Spinal cord (tissue), 9 donors: ENCODE measurements at regions not wholly inside any gene's neighbourhood (a gene's known extent, or its start where the extent isn't known, plus 50 kb on each side); places are given as distances from the start of the nearest gene placed in this dataset.

Experiments used
- DNase-seq, 6 donors: peaks; one replicate each; pipeline versions ENCODE4 v3.0.0 to v3.0.0-alpha.2; 2013 to 2015; ENCODE audit warnings: low spot score in 6 of 6, low read depth in 4 of 6
- H3K27ac ChIP-seq: one replicate; pipeline ENCODE4 v1.5.1; 2013; ENCODE audit warnings: low read depth, low read length, control low read depth
- H3K27me3 ChIP-seq: one replicate; pipeline ENCODE4 v1.6.1; 2013; ENCODE audit warnings: low read length; ENCODE audit not compliant: control insufficient read depth, insufficient read depth
- H3K36me3 ChIP-seq: one replicate; pipeline ENCODE4 v1.6.1; 2013; ENCODE audit warnings: low read length; ENCODE audit not compliant: control insufficient read depth, insufficient read depth
- H3K4me1 ChIP-seq: one replicate; pipeline ENCODE4 v1.6.1; 2013; ENCODE audit warnings: low read length; ENCODE audit not compliant: control insufficient read depth, insufficient read depth
- H3K4me3 ChIP-seq: one replicate; pipeline ENCODE4 v1.5.1; 2013; ENCODE audit warnings: low read depth, low read length, control low read depth
- H3K9me3 ChIP-seq: one replicate; pipeline ENCODE4 v1.6.1; 2013; ENCODE audit warnings: low read length; ENCODE audit not compliant: control insufficient read depth, insufficient read depth
- WGBS: methylation state at CpG from one replicate; pipeline ENCODE4 v1.1.5; 2013; ENCODE audit warnings: missing lambda C conversion rate; ENCODE audit not compliant: insufficient coverage; 5-methylcytosine and 5-hydroxymethylcytosine counted together
- donor health status: healthy.

DNA sequence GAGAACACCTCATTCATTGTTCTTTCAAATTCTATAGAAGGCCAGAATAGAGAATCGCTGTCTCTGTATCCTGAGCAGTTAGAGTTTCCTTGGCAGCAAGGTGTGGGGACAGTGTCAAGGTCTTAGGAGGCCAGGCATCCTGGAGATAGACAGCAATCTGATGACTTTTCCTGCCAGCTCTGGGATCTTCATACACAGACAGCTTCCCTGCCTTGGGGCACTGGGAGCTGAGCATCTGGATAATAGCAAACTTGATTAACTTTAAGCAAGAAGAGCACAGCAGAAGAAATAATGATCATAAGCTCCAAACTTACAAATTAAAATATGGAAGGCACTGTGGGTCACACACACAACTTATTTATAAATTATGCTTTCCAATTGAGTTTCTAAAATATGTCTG lies 86.1 kb upstream of the STK32A start:
- no peaks in the 10 kb centered on the region for H3K36me3 ChIP-seq
- no CpG with 5 or more reads among the region's 1 CpG for WGBS

DNA sequence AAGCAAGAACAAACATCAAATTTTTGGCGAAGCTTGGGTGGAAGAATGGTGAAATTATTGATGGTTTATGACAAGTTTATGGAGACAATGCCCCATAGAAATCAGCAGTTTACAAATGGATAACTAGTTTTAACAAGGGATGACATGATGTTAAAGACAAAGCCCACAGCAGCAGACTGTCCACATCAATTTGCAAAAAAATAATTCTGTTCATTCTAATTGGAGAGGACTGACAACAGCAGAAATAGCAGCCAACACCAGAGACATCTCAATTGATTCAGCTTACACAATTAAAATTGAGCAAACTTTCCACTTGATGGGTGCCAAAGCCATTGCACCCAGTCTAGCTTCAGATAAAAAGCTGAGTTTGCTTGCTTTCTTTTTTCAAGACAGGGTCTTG lies 82.7 kb upstream of the STK32A start:
- no peak overlapping the region for H3K4me3 ChIP-seq
- H3K4me1 ChIP-seq, result no peaks in the 10 kb centered on the region
- H3K27me3 ChIP-seq, result no peaks in the 10 kb centered on the region
- WGBS, result no CpG with 5 or more reads among the region's 1 CpG
- H3K36me3 ChIP-seq, result no peaks in the 10 kb centered on the region
- no peaks in the 10 kb centered on the region for H3K9me3 ChIP-seq
- no peak overlapping the region for H3K27ac ChIP-seq
- no peak for DNase-seq

More for the DNA sequence above, 86.1 kb upstream of the STK32A start:
- Histone ChIP-seq H3K27ac (no peak overlapping the region), H3K4me3 (no peak overlapping the region), H3K4me1 (no peaks in the 10 kb centered on the region), H3K9me3 (no peaks in the 10 kb centered on the region), H3K27me3 (no peaks in the 10 kb centered on the region)
- peak in 1 of 6 donors; percentile 81 for DNase-seq

DNA sequence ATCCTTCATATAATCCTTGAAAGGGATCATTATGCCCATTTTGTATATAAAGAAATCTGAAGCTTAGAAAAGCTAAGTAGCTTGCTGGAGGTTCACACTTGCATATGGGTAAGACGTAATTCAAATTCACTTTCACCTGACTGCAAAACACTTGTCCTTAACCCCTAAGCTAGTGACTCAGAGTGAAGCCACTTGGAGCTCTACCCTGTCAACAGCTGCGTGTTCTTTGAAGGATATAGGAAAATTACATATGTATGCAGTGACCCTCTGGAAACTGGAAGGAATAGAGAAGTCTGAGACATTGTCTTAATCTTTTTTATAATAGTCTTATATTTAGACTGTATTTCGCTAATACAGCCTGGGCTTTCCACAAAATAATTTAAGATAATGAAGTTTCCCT lies 80.0 kb upstream of the STK32A start:
- H3K4me1 ChIP-seq, result no peaks in the 10 kb centered on the region
- no peak for DNase-seq
- no peaks in the 10 kb centered on the region for H3K9me3 ChIP-seq
- no CpG with 5 or more reads among the region's 3 CpGs for WGBS
- no peak overlapping the region for H3K4me3 ChIP-seq
- H3K27me3 ChIP-seq, result no peaks in the 10 kb centered on the region
- no peak overlapping the region for H3K27ac ChIP-seq
- H3K36me3 ChIP-seq, result no peaks in the 10 kb centered on the region

DNA sequence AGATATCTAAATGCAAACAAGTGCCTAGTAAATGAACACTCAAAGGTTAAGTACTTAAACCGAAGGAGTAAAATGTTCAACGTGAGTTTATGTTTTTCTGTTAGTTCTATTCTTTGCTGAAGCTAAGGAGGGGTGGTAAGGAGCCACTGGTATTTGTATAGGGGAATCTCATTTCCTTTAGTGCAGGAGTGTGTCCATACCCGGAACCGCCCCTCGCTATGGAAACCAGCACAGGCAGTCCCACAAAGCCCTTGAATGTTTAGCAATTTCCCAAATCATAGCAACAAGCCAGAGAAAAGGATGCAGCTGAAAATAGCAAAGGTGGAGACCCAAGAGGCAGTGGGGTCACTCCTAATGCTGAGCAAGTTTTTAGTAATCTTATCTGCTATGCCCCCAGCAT lies 78.8 kb upstream of the STK32A start:
- H3K36me3 ChIP-seq, result no peaks in the 10 kb centered on the region
- no peak overlapping the region for H3K27ac ChIP-seq
- H3K4me3 ChIP-seq, result no peak overlapping the region
- WGBS, result 27% methylated on average over 2 of the region's 5 CpGs
- H3K4me1 ChIP-seq, result no peaks in the 10 kb centered on the region
- H3K9me3 ChIP-seq, result no peaks in the 10 kb centered on the region
- DNase-seq, result peak in 1 of 6 donors; percentile 28
- no peaks in the 10 kb centered on the region for H3K27me3 ChIP-seq

DNA sequence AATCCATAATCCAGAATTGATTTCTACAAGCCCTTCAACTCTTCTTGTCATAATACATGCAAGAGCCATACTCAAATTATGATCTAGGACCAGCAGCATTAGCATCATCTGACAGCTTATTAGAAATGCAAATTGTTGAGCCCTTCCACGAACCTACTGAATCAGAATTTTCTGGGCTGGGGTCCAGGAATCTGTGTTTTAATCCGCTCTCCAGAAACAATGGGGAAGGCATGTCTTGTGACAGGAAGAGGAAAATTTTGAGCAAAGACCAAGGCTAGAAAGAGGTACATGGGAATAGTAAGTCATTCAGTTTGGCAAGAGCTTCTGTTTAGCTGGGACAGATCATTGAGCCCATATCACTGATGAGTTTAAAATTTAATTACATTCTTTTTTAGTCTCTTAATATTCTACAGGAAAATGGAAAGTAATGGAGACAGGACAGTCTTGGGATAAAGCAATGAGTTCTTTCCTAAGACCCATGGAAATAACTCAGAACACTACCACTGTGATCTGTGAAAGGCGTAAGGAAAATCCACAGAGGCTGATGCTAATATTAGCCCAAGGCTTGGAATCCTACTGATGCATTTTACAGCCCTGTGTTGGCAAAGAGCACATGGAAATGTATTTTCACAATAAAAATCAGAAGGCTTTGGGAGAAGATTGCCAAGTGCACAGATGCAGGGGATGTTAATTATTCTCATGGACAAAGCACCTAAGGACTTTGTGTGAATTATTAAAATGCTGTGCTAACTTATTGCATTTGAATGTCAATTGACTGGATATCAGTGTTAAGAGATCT lies 73.7 kb upstream of the STK32A start:
- Histone ChIP-seq H3K27ac (no peak overlapping the region), H3K4me3 (no peak overlapping the region), H3K36me3 (no peaks in the 10 kb centered on the region), H3K27me3 (no peaks in the 10 kb centered on the region), H3K4me1 (no peaks in the 10 kb centered on the region), H3K9me3 (no peaks in the 10 kb centered on the region)
- DNase-seq, result peak in 3 of 6 donors; percentile 25 to 90 (median 89)
- 18% methylated on average over 3 of the region's 3 CpGs for WGBS

DNA sequence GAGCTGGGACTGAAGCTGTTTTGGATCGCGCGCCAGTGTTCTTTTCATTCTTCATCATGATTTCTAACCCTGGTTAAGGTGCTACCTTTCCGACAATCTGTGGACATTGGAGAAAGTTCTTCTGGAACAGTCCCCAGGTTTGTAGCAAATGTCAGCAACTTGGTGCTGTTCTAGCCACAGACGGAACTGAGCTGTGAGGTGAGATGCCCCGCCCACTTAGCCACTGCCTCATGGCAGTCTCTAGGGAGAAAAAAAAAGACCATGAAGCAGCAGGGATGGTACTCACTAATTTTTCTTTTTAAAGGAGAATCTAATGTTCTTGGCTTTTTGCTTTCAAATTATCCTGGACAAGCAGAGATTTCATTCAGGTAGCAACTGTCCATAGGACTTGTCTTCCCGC lies 72.1 kb upstream of the STK32A start:
- WGBS, result 73% methylated on average over 2 of the region's 7 CpGs
- DNase-seq, result no peak
- no peaks in the 10 kb centered on the region for H3K4me1 ChIP-seq
- H3K4me3 ChIP-seq, result no peak overlapping the region
- H3K27ac ChIP-seq, result no peak overlapping the region
- H3K27me3 ChIP-seq, result no peaks in the 10 kb centered on the region
- H3K36me3 ChIP-seq, result no peaks in the 10 kb centered on the region
- no peaks in the 10 kb centered on the region for H3K9me3 ChIP-seq

DNA sequence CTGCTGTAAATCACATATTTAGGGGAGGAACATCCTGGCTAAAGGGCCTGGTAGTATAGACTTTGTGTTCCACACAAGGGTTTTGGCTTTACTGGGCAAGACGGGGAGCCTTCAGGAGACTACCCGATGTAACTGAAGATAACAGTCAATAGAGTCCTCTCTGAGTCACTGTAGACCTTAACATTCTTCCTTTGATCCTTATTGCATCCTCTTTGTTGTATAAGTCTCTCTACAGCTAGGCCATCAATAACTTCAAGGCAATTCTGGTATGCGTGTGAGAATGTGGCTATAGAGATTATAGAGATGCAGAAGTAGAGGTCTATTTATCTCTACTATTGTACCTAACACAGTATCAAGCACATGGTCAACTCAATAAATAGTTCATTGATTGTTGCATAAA lies 67.3 kb upstream of the STK32A start:
- Histone ChIP-seq H3K9me3 (no peaks in the 10 kb centered on the region), H3K27me3 (no peaks in the 10 kb centered on the region), H3K4me3 (no peak overlapping the region), H3K4me1 (no peaks in the 10 kb centered on the region), H3K27ac (no peak overlapping the region), H3K36me3 (no peaks in the 10 kb centered on the region)
- no peak for DNase-seq
- WGBS, result 67% methylated on average over 2 of the region's 3 CpGs

DNA sequence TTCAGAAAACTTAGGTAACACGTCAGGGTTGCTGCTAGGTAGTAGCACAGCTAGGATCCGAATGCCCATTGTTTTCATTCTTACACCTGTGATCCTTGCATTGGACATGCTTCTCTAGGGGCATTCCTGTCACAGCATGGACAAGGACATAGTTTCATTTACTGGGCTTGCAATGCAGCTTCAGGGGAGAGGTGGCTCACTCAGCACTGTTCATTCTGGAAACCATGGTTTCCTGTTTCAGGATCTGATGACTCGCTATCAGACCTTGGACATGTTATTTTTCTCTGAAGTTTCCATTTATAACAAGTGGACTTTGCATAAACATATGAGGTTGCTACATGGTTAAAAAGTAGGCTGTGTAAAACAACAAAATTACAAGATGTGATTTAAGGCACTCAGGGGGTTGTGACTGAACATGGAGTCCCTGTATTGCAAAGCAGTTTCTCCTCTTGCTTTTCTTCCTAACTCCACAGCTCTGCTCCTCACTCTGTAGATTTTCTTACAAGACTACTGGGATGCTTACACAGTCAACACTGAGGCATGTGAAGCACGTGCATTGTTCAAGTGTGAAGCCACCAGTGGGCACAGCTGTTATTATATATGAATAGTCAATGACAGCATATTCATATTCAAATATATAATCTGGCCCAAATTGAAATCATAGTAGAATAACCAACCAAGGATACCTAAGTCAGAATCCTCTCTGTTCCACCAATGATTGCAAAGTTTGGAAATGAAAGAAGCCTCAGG lies 66.1 kb upstream of the STK32A start:
- 93% methylated on average over 2 of the region's 4 CpGs for WGBS
- H3K4me1 ChIP-seq, result no peaks in the 10 kb centered on the region
- no peak for DNase-seq
- H3K9me3 ChIP-seq, result no peaks in the 10 kb centered on the region
- no peak overlapping the region for H3K4me3 ChIP-seq
- no peaks in the 10 kb centered on the region for H3K27me3 ChIP-seq
- no peak overlapping the region for H3K27ac ChIP-seq
- H3K36me3 ChIP-seq, result no peaks in the 10 kb centered on the region

DNA sequence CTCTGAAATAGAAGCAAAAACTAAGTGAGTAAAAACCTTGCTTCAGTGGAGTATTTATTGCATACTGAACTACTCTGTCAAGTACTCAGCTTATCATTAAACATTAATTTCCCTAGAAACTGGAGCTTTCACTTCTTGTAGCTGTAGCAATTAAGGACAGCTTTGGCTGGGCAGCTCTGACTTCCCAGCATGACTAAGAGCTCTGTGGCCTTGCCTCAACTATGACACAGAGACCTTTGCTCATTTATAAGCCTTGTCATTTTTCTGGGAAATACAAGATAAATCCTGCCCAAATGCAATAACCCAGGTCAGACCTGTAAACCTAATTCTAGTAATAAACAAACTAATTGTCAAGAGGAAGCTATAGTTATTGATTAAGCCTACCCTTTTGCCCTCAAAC lies 65.4 kb upstream of the STK32A start:
- Histone ChIP-seq H3K9me3 (no peaks in the 10 kb centered on the region), H3K27ac (no peak overlapping the region)
- DNase-seq, result peak in 1 of 6 donors; percentile 45

DNA sequence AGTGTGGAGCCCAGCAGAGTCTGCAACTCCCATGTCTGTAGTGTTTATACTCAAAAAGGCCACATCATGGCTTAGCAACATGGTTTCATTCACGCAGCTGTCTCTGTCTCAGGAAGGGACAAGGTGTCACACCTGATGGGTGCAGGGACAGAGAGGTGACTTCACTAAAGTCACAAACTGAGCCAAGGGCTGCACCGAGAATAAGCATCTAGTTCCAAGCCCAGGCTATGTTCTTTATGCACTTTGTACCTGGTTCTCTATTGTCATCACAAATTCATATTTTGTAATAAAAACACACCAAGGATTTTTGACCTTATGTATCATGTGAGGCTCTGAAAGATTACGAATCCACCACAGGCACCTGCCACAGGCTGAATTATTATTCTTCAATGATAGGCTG lies 64.9 kb upstream of the STK32A start:
- Histone ChIP-seq H3K4me3 (no peak overlapping the region), H3K9me3 (no peaks in the 10 kb centered on the region), H3K27me3 (no peaks in the 10 kb centered on the region), H3K36me3 (no peaks in the 10 kb centered on the region), H3K4me1 (no peaks in the 10 kb centered on the region), H3K27ac (no peak overlapping the region)
- DNase-seq, result no peak
- 88% methylated on average over 2 of the region's 3 CpGs for WGBS

More for the DNA sequence above, 65.4 kb upstream of the STK32A start:
- H3K36me3 ChIP-seq, result no peaks in the 10 kb centered on the region
- no peaks in the 10 kb centered on the region for H3K4me1 ChIP-seq
- no peak overlapping the region for H3K4me3 ChIP-seq
- no peaks in the 10 kb centered on the region for H3K27me3 ChIP-seq
